Fibroblast of villous mesenchyme (primary cell): ENCODE measurements at regions not wholly inside any gene's neighbourhood (a gene's known extent, or its start where the extent isn't known, plus 50 kb on each side); places are given as distances from the start of the nearest gene placed in this dataset.

Source experiments
- DNase-seq: peaks from one replicate; pipeline ENCODE4 v3.0.0-alpha.2; 2010; ENCODE audit warnings: low read depth
- H3K4me3 ChIP-seq: 2 replicates; pipeline ENCODE4 v1.5.1; 2011; ENCODE audit warnings: low read depth, mild to moderate bottlenecking, low read length
- CTCF ChIP-seq: IDR thresholded peaks from 2 replicates; pipeline ENCODE4 v1.5.1; 2012; ENCODE audit warnings: low read depth, mild to moderate bottlenecking, low read length; ENCODE audit not compliant: insufficient read depth

- DNase-seq: no peak
- TF ChIP-seq CTCF: no peak
- no peak overlapping the region for H3K4me3 ChIP-seq
Measured at GRCh38 chr9:26301659-26302058, 590.9 kb downstream of the CAAP1 start.

- no peak for TF ChIP-seq CTCF
Measured at GRCh38 chr9:26301046-26301445, 591.6 kb downstream of the CAAP1 start.

GRCh38 chr9:26296910-26297572 lies 595.6 kb downstream of the CAAP1 start:
- no peak for TF ChIP-seq CTCF
- DNase-seq: peak; percentile 5
- H3K4me3 ChIP-seq: no peak overlapping the region

More at GRCh38 chr9:26301046-26301445, 591.6 kb downstream of the CAAP1 start:
- no peak overlapping the region for H3K4me3 ChIP-seq
- no peak for DNase-seq

- no peak for TF ChIP-seq CTCF
- H3K4me3 ChIP-seq: no peak overlapping the region
- DNase-seq: no peak
Measured at GRCh38 chr9:26292943-26293342, 599.7 kb downstream of the CAAP1 start.

- no peak overlapping the region for H3K4me3 ChIP-seq
- no peak for TF ChIP-seq CTCF
- DNase-seq: no peak
Measured at GRCh38 chr9:26271495-26272122, 593.4 kb upstream of the TUSC1 start.

GRCh38 chr9:26266146-26266793 lies 588.0 kb upstream of the TUSC1 start:
- no peak for DNase-seq

More at GRCh38 chr9:26266146-26266793, 588.0 kb upstream of the TUSC1 start:
- H3K4me3 ChIP-seq: no peak overlapping the region
- no peak for TF ChIP-seq CTCF
